Neuronal stem cell (in vitro differentiated cells): ENCODE measurements at regions not wholly inside any gene's neighbourhood (a gene's known extent, or its start where the extent isn't known, plus 50 kb on each side); places are given as distances from the start of the nearest gene placed in this dataset.
"Not testable (repeated sequence)": the region's sequence is repeated elsewhere in the genome, so short reads cannot be mapped to it uniquely, and the experiment has no call there.

Experiments
- DNase-seq: peaks from one replicate; pipeline ENCODE4 v3.0.0-alpha.2; 2013; ENCODE audit warnings: low spot score
- H2AFZ ChIP-seq: one replicate; pipeline ENCODE4 v1.6.1; 2013; ENCODE audit warnings: mild to moderate bottlenecking, low read length, inconsistent platforms
- H2AK5ac ChIP-seq: 2 replicates; pipeline ENCODE4 v1.6.1; 2013; ENCODE audit warnings: low read depth, mild to moderate bottlenecking, inconsistent platforms, low read length, moderate library complexity, mixed read lengths
- H2BK120ac ChIP-seq: 2 replicates; pipeline ENCODE4 v1.6.1; 2013; ENCODE audit warnings: low read depth, mild to moderate bottlenecking, inconsistent platforms, low read length, moderate library complexity, mixed read lengths
- H2BK12ac ChIP-seq: one replicate; pipeline ENCODE4 v1.6.1; 2013; ENCODE audit warnings: low read length, inconsistent platforms
- H2BK15ac ChIP-seq: 2 replicates; pipeline ENCODE4 v1.6.1; 2013; ENCODE audit warnings: mild to moderate bottlenecking, low read length, inconsistent platforms, mixed read lengths
- H2BK5ac ChIP-seq: one replicate; pipeline ENCODE4 v1.6.1; 2013; ENCODE audit warnings: inconsistent platforms, mild to moderate bottlenecking, low read length, moderate library complexity
- H3K14ac ChIP-seq: one replicate; pipeline ENCODE4 v1.6.1; 2013; ENCODE audit warnings: low read length, inconsistent platforms
- H3K18ac ChIP-seq: 2 replicates; pipeline ENCODE4 v1.6.1; 2013; ENCODE audit warnings: low read length, inconsistent platforms
- H3K23ac ChIP-seq: 2 replicates; pipeline ENCODE4 v1.6.1; 2013; ENCODE audit warnings: low read depth, mild to moderate bottlenecking, mixed read lengths, low read length, inconsistent platforms; ENCODE audit not compliant: poor library complexity
- H3K27ac ChIP-seq: replicated peaks from 3 replicates; pipeline ENCODE4 v1.5.1; 2013; ENCODE audit warnings: low read length, inconsistent platforms
- H3K27me3 ChIP-seq, 3 experiments: 2 replicates each; pipeline ENCODE4 v1.6.1; 2013; ENCODE audit warnings: low read length in 3 of 3, mild to moderate bottlenecking in 2 of 3, inconsistent platforms in 1 of 3, low read depth in 1 of 3, mixed read lengths in 1 of 3, moderate library complexity in 1 of 3; ENCODE audit not compliant: control insufficient read depth in 3 of 3, insufficient read depth in 3 of 3
- H3K36me3 ChIP-seq, 2 donors: replicated peaks in 1 of 2; 2 replicates each; pipeline ENCODE4 v1.6.1; 2013; ENCODE audit warnings: low read length in 2 of 2; ENCODE audit not compliant: control insufficient read depth in 2 of 2, insufficient read depth in 2 of 2
- H3K4ac ChIP-seq: 2 replicates; pipeline ENCODE4 v1.6.1; 2013; ENCODE audit warnings: inconsistent platforms, mild to moderate bottlenecking, low read length, moderate library complexity
- H3K4me1 ChIP-seq, 2 donors: 1 replicate in 1 of 2; 2 replicates in 1 of 2; pipeline ENCODE4 v1.6.1; 2013; ENCODE audit warnings: low read length in 2 of 2, low read depth in 1 of 2; ENCODE audit not compliant: control insufficient read depth in 2 of 2, insufficient read depth in 1 of 2
- H3K4me2 ChIP-seq: one replicate; pipeline ENCODE4 v1.6.1; 2013; ENCODE audit warnings: mild to moderate bottlenecking, low read length, inconsistent platforms; ENCODE audit not compliant: insufficient read depth, poor library complexity, severe bottlenecking
- H3K4me3 ChIP-seq, 2 donors: 2 replicates each; pipeline ENCODE4 v1.5.1; 2013; ENCODE audit warnings: low read length in 2 of 2, mild to moderate bottlenecking in 2 of 2, inconsistent platforms in 1 of 2, moderate library complexity in 1 of 2
- H3K79me1 ChIP-seq: one replicate; pipeline ENCODE4 v1.6.1; 2013; ENCODE audit warnings: low read depth, mild to moderate bottlenecking, inconsistent platforms, low read length, moderate library complexity
- H3K9ac ChIP-seq: one replicate; pipeline ENCODE4 v1.6.1; 2013; ENCODE audit warnings: mild to moderate bottlenecking, low read depth, low read length, inconsistent platforms; ENCODE audit not compliant: poor library complexity
- H3K9me3 ChIP-seq, 2 donors: replicated peaks in 1 of 2; 2 replicates each; pipeline versions ENCODE3 to v1.6.1; 2013; ENCODE audit warnings: low read length in 2 of 2, mild to moderate bottlenecking in 2 of 2, inconsistent platforms in 1 of 2, low read depth in 1 of 2, mixed read lengths in 1 of 2, moderate library complexity in 1 of 2; ENCODE audit not compliant: control insufficient read depth in 2 of 2, insufficient read depth in 1 of 2
- H4K8ac ChIP-seq: one replicate; pipeline ENCODE4 v1.6.1; 2013; ENCODE audit warnings: low read depth, mild to moderate bottlenecking, inconsistent platforms, low read length, moderate library complexity
- H4K91ac ChIP-seq: one replicate; pipeline ENCODE4 v1.6.1; 2013; ENCODE audit warnings: low read length, low read depth, mild to moderate bottlenecking, inconsistent platforms; ENCODE audit not compliant: poor library complexity
- WGBS, 2 donors: extraction: QIAGEN DNeasy Blood & Tissue Kit; methylation state at CpG; one replicate each; pipeline ENCODE4 v1.1.7; 2013; ENCODE audit warnings: missing lambda C conversion rate in 2 of 2, mixed read lengths in 1 of 2; ENCODE audit not compliant: insufficient read length in 2 of 2, insufficient replicate concordance in 1 of 2; ENCODE audit errors: extremely low coverage in 2 of 2; 5-methylcytosine and 5-hydroxymethylcytosine counted together

DNA sequence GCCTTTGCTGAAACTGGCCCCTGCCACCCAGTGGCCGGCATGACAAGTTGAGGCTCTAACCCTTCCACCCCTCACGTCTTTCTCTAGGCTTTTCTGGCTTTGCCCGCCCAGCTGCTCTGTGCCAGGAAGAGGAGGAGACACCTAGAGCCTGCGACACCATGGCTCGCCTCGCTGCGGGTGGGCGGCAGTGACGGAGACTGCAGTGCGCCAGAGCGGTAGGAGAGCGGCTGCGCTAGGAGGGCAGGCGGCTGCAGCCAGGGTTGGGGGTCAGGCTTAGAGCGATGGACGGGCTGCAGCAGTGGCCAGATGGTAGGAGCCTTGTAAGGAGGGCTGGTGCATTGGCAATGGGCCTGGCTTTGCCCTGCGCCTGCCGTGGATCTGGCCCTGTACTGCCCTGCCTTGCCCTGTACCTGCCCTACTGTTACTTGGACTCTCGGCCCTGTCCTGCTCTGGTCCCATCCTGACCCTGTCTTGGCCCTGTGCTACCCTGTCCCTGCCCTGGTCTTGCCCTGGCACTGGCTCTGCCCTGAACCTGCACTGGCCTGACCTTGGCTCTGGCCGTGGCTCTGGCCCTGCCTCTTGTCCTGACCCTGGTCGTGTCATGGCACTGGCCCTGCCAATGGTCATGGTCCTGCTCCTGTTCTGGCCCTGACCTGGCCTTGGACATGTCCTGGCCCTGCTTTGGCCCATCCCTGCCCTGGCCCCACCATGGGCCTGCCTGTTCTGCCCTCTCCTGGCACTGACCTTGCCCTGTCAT, 330.7 kb upstream of the PLGLB1 start:
- not testable (repeated sequence) for H3K27ac ChIP-seq, H4K91ac ChIP-seq, H4K8ac ChIP-seq, H3K36me3 ChIP-seq, H3K23ac ChIP-seq, H3K4me2 ChIP-seq, H3K4me3 ChIP-seq, H2AK5ac ChIP-seq, H3K9ac ChIP-seq, H2BK12ac ChIP-seq, H2BK5ac ChIP-seq, DNase-seq, H3K27me3 ChIP-seq, H3K9me3 ChIP-seq, H2BK120ac ChIP-seq, H3K18ac ChIP-seq, H2BK15ac ChIP-seq, H3K4ac ChIP-seq, H2AFZ ChIP-seq, H3K4me1 ChIP-seq, H3K79me1 ChIP-seq, H3K14ac ChIP-seq
- WGBS, 2 donors, result no CpG with 5 or more reads among the region's 21 CpGs

DNA sequence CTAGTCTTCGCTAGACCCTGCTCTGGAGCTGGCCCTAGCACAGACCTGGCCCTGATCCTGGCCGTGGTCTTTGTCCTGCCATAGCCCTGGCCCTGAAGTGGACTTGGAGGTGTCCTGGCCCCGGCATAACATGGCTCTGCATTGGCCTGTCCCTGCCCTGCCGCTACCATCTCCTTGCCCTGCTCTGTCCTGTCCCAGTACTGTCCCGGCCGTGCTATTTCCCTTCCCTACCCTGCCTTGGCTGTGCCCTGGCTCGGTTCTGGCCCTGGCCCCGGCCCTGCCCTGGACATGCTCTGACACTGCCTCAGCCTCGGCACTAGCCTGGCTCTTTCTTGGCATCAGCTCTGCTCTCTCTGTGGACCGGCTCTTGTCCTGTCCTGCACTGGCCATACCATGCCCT, 331.8 kb upstream of the PLGLB1 start:
- H2BK120ac ChIP-seq, H3K9ac ChIP-seq, H3K9me3 ChIP-seq, H3K79me1 ChIP-seq, H3K14ac ChIP-seq, H4K8ac ChIP-seq, H3K27ac ChIP-seq, H2BK5ac ChIP-seq, H2BK15ac ChIP-seq, H2AFZ ChIP-seq, H3K27me3 ChIP-seq, H2BK12ac ChIP-seq, H3K36me3 ChIP-seq, H3K18ac ChIP-seq, H3K4ac ChIP-seq, H2AK5ac ChIP-seq, DNase-seq, H3K4me3 ChIP-seq, H3K23ac ChIP-seq, H3K4me1 ChIP-seq, H3K4me2 ChIP-seq, H4K91ac ChIP-seq: not testable (repeated sequence)
- WGBS, 2 donors, result no CpG with 5 or more reads among the region's 10 CpGs

DNA sequence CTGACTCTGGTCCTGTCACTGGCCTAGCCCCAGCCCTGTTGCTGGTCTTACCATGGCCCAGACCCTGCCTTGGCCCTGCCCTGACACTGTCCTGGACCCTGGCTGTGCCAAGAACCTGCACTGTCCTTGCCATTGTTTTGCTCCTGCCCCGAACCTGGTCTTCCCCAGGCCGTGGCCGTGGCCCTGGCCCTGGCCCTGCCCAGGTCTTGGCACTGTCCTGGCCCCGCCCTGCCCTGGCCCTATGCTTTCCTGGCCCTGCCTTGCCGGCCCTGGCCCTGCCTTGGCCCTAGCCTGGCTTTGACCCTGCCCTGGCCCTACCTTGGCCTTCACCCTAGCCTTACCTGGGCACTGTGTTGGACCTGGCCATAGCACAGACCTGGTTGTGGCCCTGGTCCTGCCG, 332.5 kb upstream of the PLGLB1 start:
- not testable (repeated sequence) for H2AFZ ChIP-seq, H3K4me1 ChIP-seq, H4K91ac ChIP-seq, H3K36me3 ChIP-seq, H3K4me2 ChIP-seq, H3K4me3 ChIP-seq, H3K79me1 ChIP-seq, H3K18ac ChIP-seq, H2BK15ac ChIP-seq, H3K9me3 ChIP-seq, H2AK5ac ChIP-seq, H2BK120ac ChIP-seq, H2BK12ac ChIP-seq, H2BK5ac ChIP-seq, H3K27me3 ChIP-seq, H3K14ac ChIP-seq, H3K9ac ChIP-seq, H3K23ac ChIP-seq, H3K4ac ChIP-seq, H4K8ac ChIP-seq, H3K27ac ChIP-seq, DNase-seq
- no CpG with 5 or more reads among the region's 6 CpGs for WGBS, 2 donors

DNA sequence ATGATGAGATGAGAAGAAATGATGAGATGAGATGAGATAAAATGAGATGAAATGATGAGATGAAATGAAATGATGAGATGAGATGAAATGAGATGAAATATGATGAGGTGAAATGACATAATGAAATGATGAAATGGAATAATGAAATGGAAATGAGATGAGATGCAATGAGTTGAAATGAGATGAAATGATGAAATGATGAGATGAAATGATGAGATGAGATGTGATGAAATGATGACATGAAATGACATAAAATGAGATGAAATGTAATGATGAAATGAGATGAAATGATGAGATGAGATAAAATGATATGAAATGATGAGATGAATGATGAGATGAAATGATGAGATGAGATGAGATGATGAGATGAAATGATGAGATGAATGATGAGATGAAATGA, 338.6 kb upstream of the PLGLB1 start:
- H2BK12ac ChIP-seq, H2BK120ac ChIP-seq, H2BK15ac ChIP-seq, H2BK5ac ChIP-seq, H3K4ac ChIP-seq, H2AFZ ChIP-seq, H3K27me3 ChIP-seq, H2AK5ac ChIP-seq, H3K79me1 ChIP-seq, H3K14ac ChIP-seq, H3K4me3 ChIP-seq, H3K18ac ChIP-seq, H3K4me1 ChIP-seq, H3K9ac ChIP-seq, H4K91ac ChIP-seq, H4K8ac ChIP-seq, H3K23ac ChIP-seq, DNase-seq, H3K4me2 ChIP-seq, H3K27ac ChIP-seq, H3K9me3 ChIP-seq, H3K36me3 ChIP-seq: not testable (repeated sequence)
